HG02763 (cell line): ENCODE measurements at regions not wholly inside any gene's neighbourhood (a gene's known extent, or its start where the extent isn't known, plus 50 kb on each side); places are given as distances from the start of the nearest gene placed in this dataset.
A peak's percentile ranks its signal among the peaks of the same experiment; 100 is the strongest.
"Not testable (repeated sequence)": the region's sequence is repeated elsewhere in the genome, so short reads cannot be mapped to it uniquely, and the experiment has no call there.

Experiments
- ATAC-seq: cut with Tn5 transposase; IDR thresholded peaks from one replicate; pipeline ENCODE4 v1.9.1; 2021; ENCODE audit warnings: mild to moderate bottlenecking, moderate library complexity; ENCODE audit not compliant: unreplicated experiment

DNA sequence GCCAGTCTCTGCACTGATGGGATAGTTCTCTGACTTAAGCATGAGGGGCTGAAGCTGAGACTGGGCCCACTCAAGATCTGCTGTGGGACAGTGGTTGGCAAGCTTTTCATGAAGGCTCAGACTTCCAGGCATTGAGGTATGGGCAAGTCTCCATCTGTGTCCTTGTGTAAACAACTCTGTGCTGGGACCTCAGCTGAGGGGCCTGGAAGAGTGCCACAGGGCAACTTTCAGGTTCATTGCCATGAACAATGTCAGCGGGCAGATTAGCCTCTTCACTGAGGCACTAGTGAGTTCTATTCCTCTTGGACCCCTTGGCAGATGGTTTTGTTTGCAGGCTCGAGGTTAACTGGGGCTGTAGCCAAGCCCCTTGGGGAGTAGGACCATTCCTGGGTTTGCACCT is 127.1 kb downstream of the MRPS30 start:
- no peak for ATAC-seq

- no peak for ATAC-seq
Measured at GRCh38 chr5:44942524-44943001, 133.8 kb downstream of the MRPS30 start.

DNA sequence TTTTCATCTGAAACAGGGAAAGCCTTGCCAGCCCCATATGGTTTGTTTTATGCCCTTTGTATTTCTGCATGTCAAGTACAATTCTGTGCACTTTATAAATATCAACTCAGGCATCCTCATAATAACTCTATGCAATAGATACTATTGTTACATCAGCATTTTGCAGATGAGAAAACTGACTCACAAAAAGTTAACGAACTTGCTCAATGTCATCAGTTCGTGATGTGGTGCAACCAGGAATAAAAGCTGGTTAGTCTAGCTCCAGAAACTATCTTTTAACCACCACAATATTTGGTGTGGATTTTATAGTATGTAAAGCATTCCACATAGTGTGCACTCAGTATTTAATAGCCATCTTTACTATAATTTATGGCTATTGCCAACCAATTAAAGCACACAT is 134.9 kb downstream of the MRPS30 start:
- no peak for ATAC-seq

DNA sequence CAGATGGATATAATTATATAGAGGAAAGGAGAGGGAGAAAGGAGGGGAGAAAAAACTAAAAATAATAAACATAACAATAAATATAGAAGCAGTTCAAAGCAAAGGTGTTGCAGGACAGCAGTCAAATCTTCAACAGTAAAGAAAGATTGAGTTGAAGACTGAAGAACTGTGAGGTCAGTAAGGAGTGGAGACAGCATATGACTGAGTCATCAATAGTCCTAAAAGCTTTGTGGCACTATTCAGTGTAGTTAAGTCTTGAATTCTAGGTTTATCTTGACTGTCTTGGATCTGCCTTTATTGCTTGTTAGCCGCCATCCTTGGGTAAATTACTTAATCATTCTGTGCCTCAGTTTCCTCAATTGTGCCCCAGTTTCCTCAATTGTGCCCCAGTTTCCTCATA is 137.0 kb downstream of the MRPS30 start:
- ATAC-seq = no peak

- ATAC-seq = no peak
Measured at GRCh38 chr5:44949687-44950086, 140.9 kb downstream of the MRPS30 start.

DNA sequence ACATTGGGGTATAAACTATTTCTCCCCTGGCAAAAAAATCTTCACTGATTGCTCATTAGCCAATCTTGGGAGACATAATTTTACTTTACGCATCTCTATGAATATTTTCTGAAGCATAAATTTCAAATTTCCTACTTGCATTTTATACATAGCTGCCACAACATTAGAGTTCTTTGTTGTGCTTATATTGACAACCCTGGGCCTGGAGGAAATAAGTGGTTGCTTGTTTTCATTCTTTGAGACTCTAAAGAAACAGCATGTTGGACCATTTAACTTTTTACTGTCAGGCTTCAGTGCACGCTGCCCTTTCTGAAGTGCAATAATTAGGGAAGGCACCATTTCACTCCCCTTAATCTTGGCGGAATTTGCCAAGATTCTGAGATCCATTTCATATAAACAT is 142.6 kb downstream of the MRPS30 start:
- no peak for ATAC-seq

DNA sequence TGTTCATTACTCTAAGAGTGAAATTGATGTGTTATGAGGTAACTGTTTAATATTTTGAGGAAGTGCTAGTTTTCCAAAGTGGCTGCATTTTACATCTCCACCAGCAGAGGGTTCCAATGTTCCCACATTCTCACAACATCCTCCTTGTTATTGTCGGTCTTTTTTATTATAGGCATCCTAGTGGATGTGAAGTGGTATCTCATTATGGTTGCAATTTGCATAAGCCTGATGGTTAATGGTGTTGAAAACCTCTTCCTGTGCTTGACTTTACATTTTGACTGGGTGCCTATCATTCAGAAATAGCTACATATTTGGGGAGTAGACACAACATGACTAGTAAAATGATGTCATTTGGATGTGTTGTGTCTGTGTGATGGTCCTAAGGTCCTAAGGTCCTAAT is 143.6 kb downstream of the MRPS30 start:
- peak; percentile 71 for ATAC-seq

GRCh38 chr5:44953078-44953477 is 144.3 kb downstream of the MRPS30 start:
- no peak for ATAC-seq

GRCh38 chr5:44958943-44959454 is 150.3 kb downstream of the MRPS30 start:
- ATAC-seq = not testable (repeated sequence)

DNA sequence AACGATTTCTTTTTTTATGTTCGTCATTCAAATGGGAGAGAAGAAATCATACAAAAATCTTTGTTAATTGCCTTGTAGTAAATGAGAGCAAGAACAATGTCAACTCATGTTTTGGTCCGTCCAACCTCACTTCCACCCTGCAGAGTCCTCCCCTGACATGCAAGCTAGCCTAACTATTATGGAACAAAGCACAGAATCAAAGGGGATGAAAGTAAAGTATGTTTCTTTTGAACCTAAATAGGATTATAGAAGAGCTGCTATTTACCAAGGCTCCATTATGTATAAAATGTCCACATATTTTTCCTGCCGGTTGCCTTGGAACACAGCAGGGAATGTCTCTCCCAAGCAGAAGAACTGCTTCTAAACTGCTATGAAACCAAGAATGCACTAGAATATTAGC is 161.1 kb downstream of the MRPS30 start:
- ATAC-seq = no peak

- not testable (repeated sequence) for ATAC-seq
Measured at GRCh38 chr5:44970963-44971362, 162.2 kb downstream of the MRPS30 start.

GRCh38 chr5:44974813-44975212 is 166.1 kb downstream of the MRPS30 start:
- no peak for ATAC-seq

DNA sequence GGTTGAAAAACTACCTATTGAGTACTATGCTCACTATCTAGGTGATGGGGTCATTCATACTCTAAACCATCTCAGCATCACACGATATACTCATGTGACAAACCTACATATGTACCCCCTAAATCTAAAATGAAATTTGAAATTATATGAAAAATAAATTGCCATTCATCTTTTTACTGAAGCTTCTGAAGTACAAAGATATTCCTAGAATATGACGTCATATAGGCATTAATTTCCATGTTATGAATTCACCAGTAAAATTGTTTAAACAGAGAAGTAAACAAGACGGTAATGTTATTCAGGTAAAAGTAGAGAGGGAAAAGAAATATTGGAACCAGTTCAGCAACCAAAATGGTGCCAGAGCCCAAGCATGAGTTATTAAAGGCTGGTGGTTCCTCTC is 173.0 kb downstream of the MRPS30 start:
- no peak for ATAC-seq

GRCh38 chr5:44983006-44983405 is 174.3 kb downstream of the MRPS30 start:
- no peak for ATAC-seq

GRCh38 chr5:44987026-44987425 is 178.3 kb downstream of the MRPS30 start:
- no peak for ATAC-seq

GRCh38 chr5:44991693-44992092 is 182.9 kb downstream of the MRPS30 start:
- ATAC-seq = no peak

DNA sequence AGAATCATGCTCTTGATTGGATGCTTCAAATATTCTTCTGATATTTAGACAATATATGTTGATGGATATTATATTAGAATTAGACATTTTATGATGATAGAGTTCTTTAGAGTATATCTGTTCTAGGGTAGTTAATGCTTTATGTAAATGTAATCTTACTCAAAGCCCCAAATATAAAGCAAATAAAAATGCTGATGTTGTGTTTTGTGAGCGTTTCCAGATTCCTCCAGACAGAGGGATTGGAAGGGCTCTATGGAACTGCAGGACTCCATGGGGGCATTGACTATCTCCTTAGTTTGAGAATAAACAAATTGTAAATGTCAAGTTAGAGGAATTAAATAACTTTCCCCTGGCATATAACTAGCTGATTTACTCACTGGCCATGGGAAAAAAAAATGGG is 184.5 kb downstream of the MRPS30 start:
- ATAC-seq = no peak

DNA sequence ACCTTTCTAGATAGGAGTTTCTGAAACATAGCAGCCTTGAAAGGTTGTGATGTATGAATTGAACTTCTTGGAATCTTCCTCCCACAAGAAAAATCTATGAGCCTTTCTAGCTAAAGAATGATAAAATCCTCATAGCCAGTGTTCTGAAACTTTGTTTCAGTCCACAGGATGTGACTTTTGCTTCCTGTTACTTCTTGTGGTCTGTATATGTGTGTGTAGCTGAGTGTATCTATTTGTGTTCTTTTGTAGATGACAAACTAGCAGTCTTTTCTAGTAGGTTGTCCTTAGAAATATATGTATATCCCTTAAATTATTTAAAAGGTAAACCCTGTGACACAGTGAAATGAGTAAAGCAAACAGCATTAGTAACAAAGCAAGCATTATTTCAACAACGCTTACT is 188.8 kb downstream of the MRPS30 start:
- ATAC-seq = no peak

GRCh38 chr5:45007102-45007501 is 198.4 kb downstream of the MRPS30 start:
- ATAC-seq = not testable (repeated sequence)

DNA sequence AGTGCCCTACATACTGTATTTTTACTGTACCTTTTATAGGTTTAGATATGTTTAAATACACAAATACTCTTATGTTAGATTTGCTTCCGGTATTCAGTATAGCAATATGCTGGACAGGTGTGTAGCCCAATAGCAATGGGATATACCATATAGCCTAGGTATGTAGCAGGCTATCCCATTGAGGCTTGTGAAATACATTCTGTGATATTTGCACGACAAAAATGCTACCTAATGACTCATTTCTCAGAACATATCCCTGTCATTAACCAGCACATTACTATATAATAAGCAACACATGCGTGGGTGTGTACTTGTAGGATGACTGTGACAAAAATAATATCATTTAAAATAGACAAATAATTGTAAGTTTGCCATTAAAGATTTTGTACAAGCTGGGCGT is 208.8 kb downstream of the MRPS30 start:
- no peak for ATAC-seq

- ATAC-seq = no peak
Measured at GRCh38 chr5:45029553-45029952, 220.8 kb downstream of the MRPS30 start.

DNA sequence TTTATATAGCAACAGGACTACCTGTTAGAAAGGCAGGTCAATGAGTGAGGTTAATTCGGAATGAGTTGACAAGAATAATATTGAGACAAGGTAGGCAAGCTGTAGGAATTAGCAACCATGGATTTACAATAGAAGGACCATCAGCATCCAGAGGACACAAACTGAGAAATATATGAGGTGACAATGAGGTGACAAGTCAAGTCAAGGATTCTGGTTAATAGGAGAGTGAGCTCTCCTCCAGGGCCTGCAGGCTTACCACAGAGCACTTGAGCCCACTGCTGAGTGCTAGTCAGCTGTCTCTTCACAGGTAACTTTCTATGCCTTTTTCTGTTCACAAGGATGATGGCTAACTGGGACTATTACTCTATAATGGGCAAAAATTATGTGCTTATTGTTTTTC is 227.2 kb downstream of the MRPS30 start:
- ATAC-seq = no peak

DNA sequence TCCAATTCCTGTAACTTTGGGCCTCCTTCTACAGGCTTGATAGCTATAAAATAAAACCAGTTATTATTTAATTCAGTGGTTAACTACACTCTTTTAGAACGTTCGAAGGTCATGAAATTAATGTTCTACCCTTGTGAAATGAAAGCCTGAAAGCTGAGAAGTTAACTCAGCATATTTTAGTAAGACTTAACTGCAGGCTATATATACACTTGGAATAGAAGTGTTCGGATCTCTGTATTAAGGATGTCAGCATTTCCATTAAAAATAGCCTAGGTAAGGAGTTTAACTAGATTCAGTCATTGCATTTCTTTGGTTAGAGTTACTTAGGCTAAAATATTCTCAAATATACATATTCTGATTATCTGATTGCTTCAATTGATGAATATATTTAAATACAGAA is 229.2 kb downstream of the MRPS30 start:
- no peak for ATAC-seq
